ENCODE measurements at regions not wholly inside any gene's neighbourhood (a gene's known extent, or its start where the extent isn't known, plus 50 kb on each side); places are given as distances from the start of the nearest gene placed in this dataset.
"Not testable (repeated sequence)": the region's sequence is repeated elsewhere in the genome, so short reads cannot be mapped to it uniquely, and the experiment has no call there.

- DNase-seq: no peak
Measured at GRCh38 chr2:155651851-155652250, 680.7 kb downstream of the NR4A2 start.

DNA sequence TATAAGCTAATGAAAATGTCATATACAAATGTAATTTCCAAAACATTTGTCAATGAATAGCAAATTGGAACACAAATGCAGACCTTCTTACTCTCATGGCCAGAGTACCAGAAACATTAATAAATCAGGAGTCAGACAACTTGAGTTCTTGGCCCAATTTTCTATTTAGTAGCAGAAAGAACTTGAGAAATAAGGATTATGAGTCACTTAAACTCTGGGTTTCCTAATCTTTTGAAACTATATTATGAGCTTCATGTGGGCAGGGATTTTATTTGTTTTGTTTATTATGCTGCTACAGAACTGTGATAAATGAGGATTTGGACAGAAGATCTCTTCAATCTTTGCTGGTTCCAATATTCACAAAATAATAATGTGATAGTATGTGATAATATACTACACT is 686.7 kb downstream of the NR4A2 start:
- no peak for DNase-seq

DNA sequence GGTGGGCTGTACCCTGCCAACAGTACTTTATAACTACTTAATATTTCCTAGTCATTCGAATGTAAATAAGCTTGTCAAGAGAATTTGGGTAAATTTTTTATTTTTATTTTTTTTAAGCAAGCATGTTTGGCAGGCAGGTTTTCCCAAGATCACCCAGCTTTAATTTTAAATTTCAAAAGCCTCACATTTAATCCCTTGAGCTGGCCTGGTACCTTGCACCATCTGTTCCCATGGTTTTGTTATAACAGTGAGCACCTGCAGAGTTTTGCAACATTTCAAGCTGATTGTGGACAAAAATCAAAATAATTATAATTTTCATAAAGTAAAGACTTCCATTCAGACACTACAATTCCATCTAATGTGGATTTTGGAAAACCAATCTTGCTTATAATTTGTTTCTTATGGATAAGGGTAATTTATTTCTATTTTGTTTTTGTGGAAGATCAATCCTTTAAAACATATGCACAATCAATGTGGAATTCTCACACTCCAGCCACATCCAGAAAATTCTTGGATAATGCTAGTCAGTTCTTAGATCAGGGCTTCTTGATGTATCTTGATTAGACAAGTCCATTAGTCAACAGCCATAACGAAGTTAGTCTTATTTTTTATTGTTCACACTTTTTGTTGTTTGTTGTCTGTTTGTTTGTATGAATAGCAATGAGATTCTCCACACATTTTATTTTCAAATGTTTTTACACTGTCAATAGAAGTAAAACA is 689.3 kb downstream of the NR4A2 start:
- no peak for DNase-seq

GRCh38 chr2:155633887-155634570 is 698.5 kb downstream of the NR4A2 start:
- DNase-seq: no peak

DNA sequence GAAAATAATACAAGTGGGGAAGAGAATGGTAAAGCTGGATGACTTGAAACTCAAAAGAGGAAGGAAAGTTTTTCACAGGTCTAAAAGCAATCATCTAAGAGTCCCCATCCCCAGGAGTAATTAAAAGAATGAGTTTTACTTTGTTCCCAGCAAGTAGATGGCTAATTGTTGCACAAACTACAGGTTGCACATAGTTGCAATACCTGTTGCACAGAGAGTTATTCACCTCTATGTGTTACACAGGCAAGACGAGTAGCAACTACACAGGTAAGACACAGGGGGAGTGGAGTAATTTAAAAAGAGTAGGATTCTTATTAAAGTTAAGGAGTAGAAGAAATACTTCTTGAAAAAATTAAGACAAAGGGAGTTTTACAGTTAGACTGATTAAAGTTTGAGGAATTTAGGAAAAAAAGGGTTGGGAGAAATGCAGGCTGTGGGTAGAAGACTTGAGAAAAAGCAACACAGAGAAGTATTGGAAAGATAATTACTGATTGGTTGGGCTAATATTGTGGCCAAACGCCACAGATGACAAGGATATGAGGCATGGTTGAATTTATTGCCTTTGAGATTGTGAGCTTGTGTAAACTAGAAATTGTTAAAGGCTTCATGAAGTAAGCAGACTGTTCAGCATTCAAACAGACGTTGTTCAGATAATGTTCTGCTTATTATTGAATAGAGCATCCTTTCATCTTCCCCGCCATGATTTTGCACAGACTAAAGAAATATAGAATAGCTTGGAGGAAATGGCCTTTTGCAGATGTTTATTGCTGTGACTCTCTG is 699.3 kb downstream of the NR4A2 start:
- no peak for DNase-seq

DNA sequence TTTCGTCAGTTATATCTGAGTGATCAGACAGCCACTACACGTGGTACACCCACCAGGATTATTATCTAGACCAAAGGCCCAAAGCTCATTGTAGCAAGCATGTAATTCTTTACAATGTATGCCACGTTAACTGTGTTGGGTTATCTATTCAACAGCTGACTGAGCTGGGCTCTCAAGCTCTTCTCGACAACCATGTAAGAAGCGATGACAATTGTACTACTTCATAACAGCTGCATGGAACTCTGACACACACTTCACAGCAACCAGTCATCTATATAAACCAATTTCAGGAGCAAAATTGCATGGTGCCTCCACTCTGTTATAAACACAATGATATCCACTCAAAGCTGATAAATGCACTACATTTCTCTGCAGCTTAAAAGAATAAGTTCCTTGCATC is 701.8 kb downstream of the NR4A2 start:
- no peak for DNase-seq

- DNase-seq: no peak
Measured at GRCh38 chr2:155622443-155622842, 710.1 kb downstream of the NR4A2 start.

DNA sequence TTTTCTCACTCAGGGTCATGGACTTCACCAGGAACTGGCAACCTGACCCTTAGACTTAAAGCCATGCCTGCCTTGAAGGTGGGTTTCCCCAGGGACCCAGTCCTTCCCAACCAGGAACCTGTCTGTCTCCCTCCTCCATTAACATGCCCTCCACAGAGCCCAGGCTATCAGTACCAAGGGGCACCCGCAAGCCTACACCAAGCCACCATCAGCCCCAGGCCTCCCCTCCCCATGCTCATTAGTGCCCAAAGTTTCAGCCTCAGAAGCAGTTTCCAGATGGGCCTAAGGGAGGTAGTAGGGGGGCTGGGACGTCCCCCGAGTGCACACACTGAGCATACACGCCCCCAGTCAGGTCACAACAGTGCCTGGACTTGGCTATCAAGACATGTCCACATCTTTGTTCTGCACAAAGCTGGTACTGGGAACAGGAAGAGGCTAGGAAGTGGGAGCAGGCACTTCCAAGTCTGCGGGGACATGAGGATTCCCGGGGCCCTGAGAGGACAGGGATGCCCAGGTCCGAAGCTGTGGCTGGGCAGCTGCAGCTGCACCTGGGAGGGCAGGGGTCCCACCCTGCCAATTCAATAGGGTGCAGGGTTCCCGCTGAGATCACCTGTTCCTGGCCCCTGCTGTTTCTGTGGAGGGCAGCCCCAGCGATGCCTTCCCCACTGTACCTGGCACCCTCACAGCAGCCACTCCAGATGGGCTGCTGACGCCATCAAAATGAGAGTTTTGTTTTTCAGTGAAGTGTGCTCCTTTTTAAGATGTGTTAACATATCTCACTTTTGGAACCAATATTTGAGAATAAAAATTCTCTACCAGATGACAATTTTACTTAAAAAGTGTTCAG is 731.4 kb downstream of the NR4A2 start:
- no peak for DNase-seq

DNA sequence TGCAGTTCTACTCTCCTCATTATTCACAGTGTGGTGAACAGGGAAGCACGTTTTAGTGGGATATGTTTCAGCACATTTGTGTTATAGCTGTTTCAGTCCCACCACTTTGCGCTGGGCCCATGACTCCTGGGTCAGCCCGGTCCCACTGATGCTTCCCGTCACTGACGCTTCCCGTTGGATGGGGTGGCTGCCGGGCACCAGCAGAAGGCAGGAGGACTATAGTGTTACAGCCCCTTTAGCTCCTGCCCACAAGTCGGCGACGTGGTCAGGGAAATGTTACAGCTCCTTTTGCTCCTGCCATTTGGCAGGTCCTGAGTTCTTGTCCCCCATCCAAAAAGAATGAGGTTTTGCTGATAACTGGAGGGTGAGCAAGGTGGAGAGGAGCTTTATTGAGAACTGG is 732.2 kb downstream of the NR4A2 start:
- DNase-seq: no peak

DNA sequence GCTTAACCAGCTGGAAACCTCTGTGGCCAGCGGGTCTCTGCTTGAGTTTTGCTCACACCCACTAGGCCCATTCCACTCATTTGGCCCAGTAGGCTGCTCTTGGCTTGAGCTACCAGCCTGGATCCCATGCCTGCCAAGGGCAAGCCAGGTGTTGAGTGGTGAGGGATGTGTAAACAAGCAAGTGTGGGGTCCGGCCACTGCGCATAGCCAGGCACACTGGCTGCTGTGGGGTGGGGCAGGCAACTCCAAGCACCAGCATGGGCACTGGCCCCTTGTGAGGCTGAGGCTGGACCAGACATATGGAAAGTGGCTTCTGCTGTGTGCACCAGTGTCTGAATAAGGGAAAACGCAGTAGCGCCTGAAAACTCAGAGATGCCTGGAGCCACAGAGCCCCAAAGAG is 732.7 kb downstream of the NR4A2 start:
- no peak for DNase-seq

- DNase-seq: no peak
Measured at GRCh38 chr2:155583674-155584195, 748.8 kb downstream of the NR4A2 start.

- no peak for DNase-seq
Measured at GRCh38 chr2:155574941-155575340, 757.6 kb downstream of the NR4A2 start.

DNA sequence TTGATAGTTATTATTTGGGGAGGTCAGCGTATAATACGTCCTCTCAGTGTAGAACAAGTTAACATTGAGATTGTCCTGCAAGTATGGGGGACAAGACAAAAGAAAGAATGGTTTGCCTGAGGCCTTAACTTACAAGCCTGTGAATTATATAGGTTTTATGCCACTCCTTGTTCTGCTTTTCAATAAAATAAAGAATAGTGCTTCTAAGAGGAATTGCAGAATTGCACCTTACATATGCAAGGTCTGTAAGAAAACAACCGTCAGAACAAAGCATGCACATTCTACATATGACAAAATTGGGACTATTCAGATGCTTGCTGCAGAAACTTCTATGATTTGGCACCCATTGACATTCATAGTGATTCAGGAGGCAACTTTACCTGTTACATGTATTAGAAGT is 785.0 kb downstream of the NR4A2 start:
- no peak for DNase-seq

- no peak for DNase-seq
Measured at GRCh38 chr2:155546721-155547555, 785.6 kb downstream of the NR4A2 start.

GRCh38 chr2:155539028-155539427 is 793.5 kb downstream of the NR4A2 start:
- not testable (repeated sequence) for DNase-seq

DNA sequence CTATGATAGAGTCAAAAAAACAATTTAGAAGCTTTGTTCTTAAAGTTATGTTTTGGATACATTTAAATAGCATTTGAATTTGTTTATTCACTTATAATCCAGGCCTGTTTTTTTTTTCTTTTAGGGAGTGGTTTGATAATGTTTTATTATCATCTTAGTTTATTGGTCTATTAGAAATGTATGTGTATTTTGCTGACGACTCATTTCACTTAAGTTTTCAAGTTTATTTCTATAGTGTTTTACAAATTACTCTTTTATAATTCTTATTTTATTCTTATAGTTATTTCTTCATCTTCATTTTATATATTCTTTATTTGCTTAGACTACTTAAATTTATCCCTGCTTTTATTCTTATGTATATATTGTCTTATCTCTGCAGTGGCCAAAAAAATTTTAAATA is 804.5 kb downstream of the NR4A2 start:
- no peak for DNase-seq

- no peak for DNase-seq
Measured at GRCh38 chr2:155525199-155525598, 807.3 kb downstream of the NR4A2 start.

DNA sequence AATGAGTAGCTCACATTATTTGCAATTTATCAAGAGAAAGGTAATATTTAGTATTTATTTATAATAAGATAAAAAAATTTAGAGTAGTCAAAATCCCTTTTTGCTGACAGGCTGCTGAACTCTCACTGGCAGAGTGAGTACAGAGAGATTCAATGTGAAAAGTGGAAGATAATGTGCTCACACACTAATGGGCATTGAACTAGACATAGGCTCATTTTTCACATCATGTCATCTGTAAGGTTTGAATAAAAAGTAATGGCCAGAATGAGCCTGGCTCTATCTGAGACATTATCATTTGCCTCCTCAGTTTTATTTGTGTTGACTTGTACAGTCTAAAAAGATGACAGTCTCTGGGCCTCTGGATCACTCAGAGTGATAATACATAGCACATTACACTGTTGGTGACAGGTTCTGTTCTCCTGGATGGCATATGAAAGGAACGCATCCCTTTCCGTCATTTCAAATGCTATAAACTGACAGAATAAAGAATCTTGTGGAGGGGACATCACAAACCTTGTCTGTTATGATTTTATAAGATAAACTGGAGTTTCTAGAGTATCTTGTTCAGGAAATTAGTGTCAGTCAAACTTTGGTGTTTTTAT is 812.9 kb downstream of the NR4A2 start:
- no peak for DNase-seq

- no peak for DNase-seq
Measured at GRCh38 chr2:155518094-155518493, 814.4 kb downstream of the NR4A2 start.

DNA sequence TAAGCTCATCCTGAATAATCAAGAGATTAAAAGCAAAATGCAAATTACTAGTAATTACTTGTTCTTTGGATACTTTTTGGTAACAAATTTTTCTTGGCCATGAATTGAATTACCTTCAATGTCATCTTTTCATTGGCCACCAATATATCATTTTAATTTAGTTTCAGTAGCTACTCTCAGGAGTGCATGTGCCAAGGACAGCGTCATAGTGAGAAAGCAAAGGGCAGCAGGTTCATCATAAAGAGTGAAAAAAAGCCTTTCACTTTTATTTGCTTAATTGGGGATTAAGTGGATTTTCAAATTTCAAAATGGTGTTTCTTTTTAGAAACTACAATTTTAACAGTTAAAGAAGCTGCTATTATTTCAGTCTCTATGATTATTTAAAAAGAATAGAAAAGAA is 815.2 kb downstream of the NR4A2 start:
- no peak for DNase-seq

- no peak for DNase-seq
Measured at GRCh38 chr2:155513248-155513647, 814.8 kb downstream of the KCNJ3 start.
